Uterus (tissue), 2 donors: ENCODE measurements at regions not wholly inside any gene's neighbourhood (a gene's known extent, or its start where the extent isn't known, plus 50 kb on each side); places are given as distances from the start of the nearest gene placed in this dataset.

Experiments used
- POLR2A ChIP-seq, 2 donors: fragments of 450-650 bp; IDR thresholded peaks; one replicate each; pipeline ENCODE4 v1.6.1; 2016; ENCODE audit warnings: antibody characterized with exemption in 2 of 2, mild to moderate bottlenecking in 1 of 2, moderate library complexity in 1 of 2
- TF ChIP-seq, protein P1 (sequence below), 4 experiments: fragments of 200-600 bp in 2 of 4; fragments of 450-650 bp in 2 of 4; sonication (generic) in 2 of 4; IDR thresholded peaks; one replicate each; pipeline ENCODE4 v1.5.1; 2016 to 2019; ENCODE audit warnings: antibody characterized with exemption in 4 of 4, mild to moderate bottlenecking in 2 of 4, moderate library complexity in 1 of 4

DNA sequence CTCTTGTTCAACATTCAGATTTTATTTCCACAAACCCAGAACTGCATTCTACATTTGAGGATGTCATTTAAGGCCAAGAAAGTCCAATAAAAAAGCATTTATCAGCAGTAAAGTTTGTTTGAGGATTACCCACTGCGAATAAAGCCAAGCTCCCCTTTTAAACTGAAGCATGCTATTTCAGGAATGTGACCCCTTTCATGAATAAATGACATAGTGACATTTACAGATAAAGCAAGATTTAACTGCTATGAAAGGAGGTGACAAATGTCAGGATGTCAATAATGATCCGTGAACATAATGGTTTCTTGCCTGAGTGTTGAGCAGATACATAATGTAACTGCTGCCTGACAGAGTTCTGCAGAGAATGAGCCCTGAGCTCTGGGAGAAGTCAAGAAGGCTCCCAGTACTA, 146.3 kb downstream of the TDRD15 start:
- TF ChIP-seq, protein P1, sequence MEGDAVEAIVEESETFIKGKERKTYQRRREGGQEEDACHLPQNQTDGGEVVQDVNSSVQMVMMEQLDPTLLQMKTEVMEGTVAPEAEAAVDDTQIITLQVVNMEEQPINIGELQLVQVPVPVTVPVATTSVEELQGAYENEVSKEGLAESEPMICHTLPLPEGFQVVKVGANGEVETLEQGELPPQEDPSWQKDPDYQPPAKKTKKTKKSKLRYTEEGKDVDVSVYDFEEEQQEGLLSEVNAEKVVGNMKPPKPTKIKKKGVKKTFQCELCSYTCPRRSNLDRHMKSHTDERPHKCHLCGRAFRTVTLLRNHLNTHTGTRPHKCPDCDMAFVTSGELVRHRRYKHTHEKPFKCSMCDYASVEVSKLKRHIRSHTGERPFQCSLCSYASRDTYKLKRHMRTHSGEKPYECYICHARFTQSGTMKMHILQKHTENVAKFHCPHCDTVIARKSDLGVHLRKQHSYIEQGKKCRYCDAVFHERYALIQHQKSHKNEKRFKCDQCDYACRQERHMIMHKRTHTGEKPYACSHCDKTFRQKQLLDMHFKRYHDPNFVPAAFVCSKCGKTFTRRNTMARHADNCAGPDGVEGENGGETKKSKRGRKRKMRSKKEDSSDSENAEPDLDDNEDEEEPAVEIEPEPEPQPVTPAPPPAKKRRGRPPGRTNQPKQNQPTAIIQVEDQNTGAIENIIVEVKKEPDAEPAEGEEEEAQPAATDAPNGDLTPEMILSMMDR (IDR thresholded peaks at IDR 0.05): no peak
- TF ChIP-seq POLR2A (IDR thresholded peaks at IDR 0.05): no peak
